T-helper 1 cell treated with Interleukin-12 subunit alpha and Interleukin-12 subunit beta and Interleukin-4 antibody, amounts not matched to agents 30 ng/mL and 1 ng/mL, for 36 hours (primary cell): ENCODE measurements at regions not wholly inside any gene's neighbourhood (a gene's known extent, or its start where the extent isn't known, plus 50 kb on each side); places are given as distances from the start of the nearest gene placed in this dataset.
"Not testable (repeated sequence)": the region's sequence is repeated elsewhere in the genome, so short reads cannot be mapped to it uniquely, and the experiment has no call there.

Source experiments
- intact Hi-C: fragments of 100-400 bp; cut with micrococcal nuclease; formaldehyde crosslinking; loops from one replicate; pipeline ENCODE4 v1.15.1; 2024

DNA sequence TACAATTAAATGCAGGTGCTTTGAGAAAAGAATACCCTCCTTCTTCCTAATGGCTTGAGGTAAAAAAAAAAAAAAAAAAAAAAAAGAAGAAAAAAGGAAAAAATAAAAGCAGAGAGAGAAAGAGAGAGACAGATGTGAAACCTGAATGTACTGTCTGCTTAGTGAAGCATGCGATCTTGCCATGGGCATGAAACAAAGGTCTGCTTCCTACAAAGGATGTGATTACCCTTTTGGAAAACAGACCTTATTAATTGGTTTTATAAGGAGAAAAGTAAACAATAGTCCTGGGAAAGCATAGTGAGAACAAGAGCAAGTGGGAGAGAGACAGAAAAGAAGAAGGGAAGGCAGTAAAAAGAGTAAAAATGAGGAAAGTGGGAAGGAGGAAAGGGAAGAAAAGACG lies 526.1 kb upstream of the PABPC4L start:
- intact Hi-C loops, result no loop called here

DNA sequence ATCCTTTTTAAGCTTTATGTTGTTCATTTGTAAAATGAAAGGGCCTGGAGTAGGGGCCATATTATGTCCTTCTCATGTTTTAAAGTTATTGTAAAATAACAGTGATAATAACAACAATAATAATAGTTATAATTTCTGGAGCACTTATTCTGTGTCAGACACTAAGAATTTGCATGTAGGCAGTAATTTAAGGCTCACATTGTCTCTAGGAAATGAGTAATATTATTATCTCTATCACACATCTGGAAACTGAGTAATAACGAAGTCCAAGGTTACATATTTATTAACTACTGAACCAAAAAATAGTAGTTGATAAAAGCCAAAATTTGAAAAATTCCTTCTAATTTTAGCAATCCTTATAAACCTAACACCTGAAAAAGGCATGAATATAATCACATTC lies 520.7 kb upstream of the PABPC4L start:
- intact Hi-C loops, result no loop called here

DNA sequence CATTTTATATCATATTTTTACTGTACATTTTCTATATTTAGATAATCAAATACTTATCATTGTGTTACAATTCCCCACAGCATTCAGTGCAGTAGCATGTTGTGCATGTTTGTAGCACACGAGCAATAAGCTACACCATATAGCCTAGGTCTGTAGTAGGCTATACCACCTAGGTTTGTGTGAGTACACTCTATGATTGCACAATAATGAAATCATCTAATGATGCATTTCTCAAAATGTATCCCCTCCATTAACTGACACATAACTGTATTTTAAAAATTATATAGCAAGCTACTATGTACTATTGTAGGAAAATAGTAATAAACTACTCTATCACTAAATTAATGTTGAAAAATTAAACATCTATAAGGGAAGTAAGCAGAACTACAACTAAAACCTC lies 518.4 kb upstream of the PABPC4L start:
- intact Hi-C loops, result no loop called here

DNA sequence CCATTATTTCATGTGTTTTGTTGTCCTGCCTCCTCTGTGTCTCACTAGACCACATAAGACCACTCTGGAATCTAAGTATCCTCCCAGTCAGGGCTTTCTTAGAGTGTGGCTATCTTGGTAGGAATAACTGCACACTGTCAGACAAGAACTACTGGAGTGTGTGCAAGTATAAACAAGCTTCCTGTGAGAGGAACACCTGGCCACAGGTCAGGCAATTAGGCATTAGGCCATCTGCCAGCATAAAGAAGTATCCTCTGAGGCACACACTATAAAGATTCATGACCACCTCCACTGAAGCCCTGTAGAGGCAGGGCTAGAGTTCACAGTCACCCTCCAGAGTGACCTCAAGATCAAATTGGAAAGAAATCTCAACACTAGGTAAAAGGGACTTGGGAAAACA lies 507.0 kb upstream of the PABPC4L start:
- intact Hi-C loops, result no loop called here

DNA sequence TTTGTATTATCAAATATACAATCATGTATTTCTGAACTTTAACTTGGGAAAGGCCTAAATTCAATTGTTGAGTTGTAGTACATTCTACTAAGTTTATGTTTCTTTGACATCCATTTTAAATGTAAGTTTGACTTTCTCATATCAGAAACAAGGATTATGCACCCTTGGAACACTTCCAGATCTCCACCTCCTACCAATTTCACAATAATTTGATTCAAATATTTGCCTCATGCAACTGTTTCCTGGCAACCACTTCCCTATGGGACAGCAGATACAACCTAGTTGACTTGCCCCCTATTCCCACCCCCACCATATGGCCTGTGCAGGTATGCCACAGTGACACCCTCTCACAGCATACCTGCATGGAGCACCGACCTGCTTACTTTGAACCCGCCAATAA lies 506.4 kb upstream of the PABPC4L start:
- intact Hi-C loops, result no loop called here

DNA sequence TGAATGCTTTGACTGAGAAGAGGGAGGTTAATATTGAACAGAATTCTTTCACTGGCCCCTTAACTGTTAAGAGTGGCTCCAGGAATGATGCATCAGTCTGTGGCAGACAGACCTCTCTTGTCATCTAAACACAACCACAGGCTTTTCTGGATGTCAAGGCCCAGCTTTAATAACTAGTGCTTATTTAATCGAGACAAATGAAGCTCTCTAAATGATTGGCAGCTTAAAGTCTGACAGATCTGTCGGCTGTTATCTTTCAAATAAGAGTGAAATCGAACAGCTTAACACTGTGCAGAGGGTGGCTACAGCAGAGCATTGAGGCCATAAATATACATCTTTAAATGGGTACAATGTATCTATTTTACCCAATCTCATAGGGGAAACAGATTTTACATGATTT lies 500.8 kb upstream of the PABPC4L start:
- intact Hi-C loops, result no loop called here

DNA sequence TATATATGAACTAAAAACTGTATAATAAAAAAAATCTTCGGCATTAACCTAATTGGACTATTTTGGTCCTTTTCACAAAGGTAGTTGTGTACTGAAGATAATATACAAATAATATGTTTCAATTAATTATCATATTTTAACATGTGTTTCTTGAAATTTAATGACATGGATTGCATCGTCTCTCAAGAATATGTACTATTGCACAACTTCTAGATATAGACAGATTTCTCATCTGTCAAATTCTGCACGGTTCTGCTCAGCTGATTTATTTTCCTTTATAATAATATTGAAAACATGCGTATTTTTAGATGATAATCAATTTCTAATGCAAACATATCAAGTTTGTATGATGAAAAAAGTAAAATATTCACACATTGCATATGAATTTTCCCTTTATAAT lies 498.7 kb upstream of the PABPC4L start:
- intact Hi-C loops, result no loop called here

DNA sequence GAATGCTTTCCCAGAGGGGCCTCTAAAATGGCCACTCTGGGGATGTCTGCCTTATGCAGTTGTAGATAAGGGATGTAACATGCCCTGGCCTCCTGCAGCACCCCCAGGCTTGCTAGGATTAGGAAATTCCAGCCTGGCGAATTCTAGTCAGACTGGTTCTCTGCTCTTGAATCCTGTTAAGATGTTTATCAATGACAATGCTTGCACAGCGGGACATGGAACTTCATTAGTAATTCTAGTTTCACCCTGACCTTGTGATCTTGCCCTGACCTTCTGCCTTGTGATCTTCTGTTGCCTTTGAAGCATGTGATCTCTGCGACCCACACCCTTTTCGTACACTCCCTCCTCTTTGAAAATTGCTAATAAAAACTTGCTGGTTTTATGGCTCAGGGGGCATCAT lies 497.2 kb upstream of the PABPC4L start:
- intact Hi-C loops, result not testable (repeated sequence)

DNA sequence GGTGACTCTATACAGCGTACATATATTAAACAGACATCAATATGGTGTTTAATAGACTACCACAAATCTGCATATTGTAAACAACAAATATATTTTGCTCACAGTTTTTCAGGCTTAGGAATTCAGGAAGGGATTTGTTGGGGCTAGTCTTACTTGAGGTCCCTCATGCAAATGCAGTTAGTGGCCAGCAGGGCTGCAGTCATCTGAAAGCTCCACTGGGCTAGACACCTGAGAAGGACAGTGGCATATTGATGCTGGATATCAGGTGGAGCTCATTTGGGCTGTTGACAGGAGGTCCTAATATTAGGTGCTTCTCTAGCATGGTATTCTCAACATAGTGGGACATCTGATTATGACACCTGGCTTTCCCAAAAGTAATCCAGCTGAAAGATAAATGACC lies 493.8 kb upstream of the PABPC4L start:
- intact Hi-C loops, result no loop called here

DNA sequence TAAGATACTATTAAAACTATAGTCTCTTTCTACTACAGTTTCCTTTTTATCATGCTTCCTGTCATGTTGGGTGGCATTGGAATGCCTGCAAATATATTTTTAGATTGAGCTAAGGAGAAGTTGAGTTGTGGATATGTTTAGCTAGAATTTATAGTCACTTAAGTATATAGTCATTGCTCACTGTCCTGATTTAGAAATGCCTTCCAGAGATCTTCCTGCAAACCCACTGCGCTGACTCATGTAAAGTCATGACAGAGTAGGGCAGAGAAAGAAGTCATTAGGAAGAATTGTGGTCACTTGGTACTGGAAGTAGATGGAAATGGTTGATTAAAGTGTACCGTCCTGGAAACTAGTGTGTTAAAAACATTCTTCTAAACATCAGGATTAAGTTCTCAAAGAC lies 490.3 kb upstream of the PABPC4L start:
- intact Hi-C loops, result no loop called here

DNA sequence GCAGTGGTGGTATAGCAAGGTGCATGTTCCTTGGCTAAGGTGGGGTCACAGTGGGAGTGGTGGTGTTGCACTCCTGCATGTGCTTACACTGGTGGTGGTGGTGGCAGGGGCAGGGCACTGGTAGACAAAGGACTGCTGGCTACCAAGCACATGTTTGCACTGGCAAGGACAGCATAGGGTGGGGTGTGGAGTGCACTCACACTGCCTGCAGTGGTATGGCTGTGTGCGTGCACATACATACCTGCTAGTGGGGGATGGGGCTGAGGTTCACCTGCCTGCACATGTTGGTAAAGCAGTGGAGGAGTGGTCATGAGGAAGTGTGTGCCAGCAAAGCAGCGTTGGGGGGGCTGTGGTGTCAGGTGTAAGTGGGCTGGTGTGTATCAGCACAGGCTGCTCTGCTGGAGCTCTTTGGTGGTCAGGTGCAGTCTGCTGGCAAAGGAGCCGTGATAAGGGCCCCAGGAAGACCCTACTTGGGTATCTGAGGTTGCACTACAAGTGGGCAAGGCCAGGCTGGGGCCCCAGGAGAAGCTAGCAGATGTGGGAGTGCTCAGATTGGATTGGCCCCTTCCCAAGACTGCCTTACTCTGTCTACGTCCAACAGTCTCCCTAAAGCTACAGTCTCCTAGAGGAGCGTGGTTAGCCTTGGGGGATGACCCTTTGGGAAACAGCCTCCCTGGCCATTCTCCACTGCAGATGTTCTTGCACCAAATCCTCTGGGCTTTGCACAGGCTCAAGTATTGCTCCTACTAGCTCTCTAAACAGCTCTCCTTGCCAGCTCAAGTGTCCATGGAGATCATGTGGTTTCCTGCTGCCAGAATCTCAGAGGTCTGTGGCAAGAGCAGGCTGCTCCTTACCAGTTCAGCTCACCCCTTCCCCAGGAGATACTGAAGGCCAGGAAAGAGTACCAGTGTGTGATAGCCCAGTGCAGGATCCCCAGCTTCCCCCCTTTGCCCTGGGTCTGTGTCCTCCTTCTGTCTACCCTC lies 486.3 kb upstream of the PABPC4L start:
- intact Hi-C loops, result no loop called here

DNA sequence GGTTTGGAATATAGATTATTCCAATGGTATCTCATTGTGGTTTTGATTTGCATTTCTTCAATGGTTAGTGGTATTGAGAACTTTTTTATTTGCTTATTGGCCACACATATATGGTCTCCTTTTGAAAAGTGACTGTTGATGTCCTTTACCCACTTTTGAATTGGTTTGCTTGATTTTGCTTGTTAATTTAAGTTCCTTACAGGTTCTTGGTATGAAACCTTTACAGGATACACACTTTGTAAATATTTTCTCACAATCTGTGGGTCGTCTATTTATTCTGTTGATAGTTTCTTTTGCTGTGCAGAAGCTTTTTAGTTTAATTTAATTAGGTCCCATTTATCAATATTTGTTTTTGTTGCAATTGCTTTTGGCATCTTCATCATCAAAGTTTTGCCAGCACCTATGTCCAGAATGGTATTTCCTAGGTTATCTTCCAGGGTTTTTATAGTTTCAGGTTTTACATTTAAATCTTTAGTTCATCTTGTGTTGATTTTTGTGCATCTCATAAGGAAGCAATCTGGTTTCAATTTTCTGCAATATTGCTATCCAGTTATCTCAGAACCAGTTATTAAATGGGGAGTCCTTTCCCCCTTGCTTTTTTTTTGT lies 475.7 kb upstream of the PABPC4L start:
- intact Hi-C loops, result no loop called here

DNA sequence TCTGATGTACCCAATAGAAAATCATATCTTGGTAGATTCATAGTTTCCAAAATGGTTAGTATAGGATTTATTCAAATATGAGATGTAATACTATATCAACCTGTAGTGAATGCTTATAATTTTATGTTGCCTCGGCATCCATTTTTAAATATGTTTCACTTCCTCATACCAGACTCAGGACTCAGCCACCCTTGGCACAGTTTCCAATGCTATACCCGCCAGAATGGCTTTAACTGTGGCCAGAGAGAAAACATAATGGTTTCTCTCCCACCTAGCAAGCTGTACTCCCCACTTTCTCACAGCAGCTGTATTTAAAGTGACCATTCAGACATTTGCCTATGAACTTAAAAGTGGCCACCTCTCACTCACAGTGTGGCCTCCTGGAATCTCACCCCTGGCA lies 466.6 kb upstream of the PABPC4L start:
- intact Hi-C loops, result no loop called here

DNA sequence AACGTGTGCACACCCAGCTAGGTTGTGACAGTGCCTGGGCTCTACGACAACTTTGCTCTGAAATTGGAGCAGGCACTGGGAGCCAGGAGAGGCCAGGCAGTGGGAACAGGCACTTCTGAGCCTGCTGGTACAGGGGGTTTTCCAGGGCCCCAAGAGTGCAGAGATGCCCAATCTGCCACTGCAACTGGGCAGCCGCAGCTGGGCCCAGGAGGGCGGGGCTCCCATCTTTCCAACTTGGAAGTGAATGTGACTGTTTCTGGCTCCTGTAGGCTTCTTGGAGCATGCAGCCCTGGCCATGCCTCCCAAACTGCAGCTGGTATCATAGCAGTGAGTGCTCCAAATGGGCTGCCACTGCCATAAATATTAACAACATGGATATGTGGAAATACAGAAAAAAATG lies 465.1 kb upstream of the PABPC4L start:
- intact Hi-C loops, result no loop called here

DNA sequence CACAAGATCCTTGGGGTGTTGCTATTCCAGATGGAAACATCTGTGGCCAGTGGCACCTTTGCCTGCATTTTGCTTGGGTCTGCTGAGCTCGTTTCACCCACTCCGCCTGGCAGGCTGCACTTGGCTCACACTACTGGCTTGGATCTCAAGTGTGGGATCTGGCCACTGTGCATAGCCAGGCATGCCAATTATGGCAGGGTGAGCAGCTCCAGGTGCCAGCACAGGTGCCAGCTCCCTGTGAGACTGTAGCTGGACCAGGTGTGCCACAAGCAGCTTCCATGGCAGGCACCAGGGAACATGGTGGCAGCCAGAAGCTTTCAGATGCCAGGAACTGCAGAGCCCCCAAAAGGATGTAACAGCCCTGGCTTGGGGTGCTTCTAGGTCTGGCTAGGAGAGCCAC lies 463.8 kb upstream of the PABPC4L start:
- intact Hi-C loops, result no loop called here

DNA sequence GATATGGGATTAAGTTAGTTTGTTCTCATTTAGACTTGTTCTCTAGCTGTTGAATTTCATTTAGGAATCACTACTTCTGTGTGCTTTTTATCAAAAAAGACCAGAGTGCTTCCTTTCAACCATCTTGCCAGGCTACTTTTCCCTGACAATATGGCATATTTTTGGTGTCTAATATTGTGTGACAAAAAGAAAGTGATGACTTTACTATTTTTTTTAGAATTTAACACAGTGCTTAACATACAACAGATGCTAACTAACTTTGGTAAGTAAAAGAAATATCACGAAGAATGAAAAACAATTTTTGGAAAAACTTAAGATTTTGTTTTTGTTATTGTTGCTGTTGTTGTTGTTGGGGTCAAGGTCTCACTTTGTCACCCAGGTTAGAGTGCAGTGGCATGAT lies 462.2 kb upstream of the PABPC4L start:
- intact Hi-C loops, result no loop called here

DNA sequence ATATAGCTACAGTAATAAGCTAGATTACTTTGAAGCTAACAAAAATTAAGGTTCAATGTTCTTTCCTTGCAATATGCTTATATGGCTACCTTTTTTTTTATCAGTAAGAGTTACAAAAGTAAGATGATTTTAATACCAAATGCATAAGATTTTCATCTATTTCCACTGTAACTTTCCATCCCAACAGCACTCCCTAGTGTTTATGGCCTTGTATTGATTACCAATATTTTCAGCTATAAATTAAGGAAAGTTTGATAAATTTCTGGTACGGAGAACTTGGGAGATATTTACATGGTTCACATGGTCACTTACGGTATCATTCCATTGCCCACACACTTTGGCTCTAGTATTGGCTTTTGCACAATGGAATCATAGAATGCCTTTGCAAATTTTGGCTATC lies 448.9 kb upstream of the PABPC4L start:
- intact Hi-C loops, result no loop called here

DNA sequence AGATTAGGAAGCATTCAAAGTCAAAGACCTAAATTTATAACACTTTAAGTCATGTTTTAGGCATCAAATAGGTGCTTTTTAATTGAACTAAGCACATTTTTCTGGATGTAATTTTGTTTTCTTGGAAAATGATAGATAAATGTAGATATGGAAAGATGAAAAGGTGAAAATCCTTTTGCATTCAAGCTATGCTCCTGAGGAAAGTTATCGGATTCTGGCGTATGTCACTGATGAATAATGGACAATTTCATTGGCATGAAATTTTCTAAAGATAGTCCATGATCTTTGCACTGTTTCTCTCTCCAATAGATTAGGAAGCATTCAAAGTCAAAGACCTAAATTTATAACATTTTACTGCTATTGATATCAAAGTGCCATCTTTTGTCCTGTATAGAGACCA lies 444.2 kb upstream of the PABPC4L start:
- intact Hi-C loops, result no loop called here

DNA sequence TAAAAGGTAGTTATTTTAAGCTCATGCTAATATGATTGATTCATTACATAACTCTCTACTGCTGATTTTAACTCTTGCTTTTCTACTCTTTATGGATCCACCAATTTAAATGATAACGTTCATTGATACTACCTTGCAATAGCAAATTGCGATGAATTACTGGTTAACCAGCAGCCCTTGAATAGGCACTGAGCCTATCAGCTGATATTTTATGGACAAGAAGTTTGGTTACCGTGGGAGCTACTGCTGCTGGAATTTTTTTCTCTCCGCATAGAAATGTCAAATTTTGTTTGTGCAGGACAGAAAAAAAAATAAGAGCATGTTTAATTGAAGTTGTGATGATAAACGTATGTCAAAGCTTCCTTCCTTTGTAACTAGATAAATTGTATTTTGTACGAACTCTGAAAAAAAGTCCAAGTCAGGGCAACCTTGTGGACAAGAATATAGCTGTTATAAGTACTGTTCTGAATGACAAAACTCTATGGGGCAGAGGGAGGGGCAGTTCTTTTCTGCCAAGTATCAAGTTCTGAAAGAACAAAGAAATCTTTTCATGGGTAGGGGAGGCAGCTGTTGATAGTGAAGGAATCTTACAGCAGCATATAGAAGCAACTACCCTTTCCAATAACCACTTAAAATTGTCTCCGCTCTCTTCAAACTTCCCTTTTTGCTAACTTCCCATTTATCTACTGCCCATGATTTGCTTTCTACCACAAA lies 434.9 kb upstream of the PABPC4L start:
- intact Hi-C loops, result no loop called here

DNA sequence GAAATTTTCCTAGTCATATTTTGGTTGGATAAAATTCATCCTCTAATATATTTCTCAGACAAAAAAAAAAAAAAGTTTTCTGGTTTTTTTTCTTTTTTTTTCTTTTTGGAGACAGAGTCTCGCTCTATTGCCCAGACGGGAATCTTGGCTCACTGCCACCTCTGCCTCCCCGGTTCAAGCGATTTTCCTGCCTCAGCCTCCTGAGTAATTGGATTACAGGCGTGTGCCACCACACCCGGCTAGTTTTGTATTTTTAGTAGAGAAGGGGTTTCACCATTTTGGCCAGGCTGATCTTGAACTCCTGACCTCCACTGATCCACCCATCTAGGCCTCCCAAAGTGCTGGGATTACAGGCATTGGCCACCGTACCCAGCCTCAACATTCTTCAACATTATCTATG lies 432.7 kb upstream of the PABPC4L start:
- intact Hi-C loops, result no loop called here

DNA sequence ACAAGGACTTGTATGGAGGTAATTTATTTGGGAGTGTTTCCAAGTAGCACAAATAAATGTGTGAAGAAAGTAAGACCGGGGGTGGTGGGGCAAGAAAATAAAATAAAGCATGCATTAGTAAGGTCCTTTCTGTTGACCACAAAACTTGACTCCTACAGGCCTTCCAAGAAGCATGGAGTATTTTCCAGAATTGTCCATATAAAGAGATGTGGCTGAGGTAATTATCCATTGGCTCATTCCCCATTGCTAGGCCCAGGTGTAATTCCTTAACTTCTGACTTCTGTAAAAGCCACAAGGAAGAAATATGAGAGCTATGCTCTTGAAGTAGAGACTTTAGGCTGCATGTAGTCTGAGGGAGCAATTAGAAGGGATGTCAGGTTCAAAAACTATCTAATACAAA lies 430.5 kb upstream of the PABPC4L start:
- intact Hi-C loops, result no loop called here

DNA sequence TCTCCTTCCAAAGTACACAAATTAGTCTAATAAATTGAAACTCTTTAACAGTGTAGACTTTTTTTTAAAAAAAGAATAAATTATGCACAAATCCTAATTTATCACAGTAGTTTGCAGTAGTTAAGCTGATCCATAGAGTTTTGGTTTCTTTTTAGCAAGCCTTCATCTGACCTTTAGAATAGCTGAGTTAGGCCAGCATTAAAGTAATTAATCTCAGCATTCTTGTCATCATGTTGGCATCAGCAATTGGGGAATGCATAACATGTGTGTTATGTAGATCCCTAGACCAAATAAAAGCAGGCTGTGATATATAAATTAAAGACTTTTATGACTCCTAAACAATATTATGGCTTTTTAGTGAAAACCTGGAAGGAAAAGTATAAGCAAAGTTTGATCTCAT lies 426.5 kb upstream of the PABPC4L start:
- intact Hi-C loops, result no loop called here
